IMR-90 (cell line): ENCODE measurements at regions not wholly inside any gene's neighbourhood (a gene's known extent, or its start where the extent isn't known, plus 50 kb on each side); places are given as distances from the start of the nearest gene placed in this dataset.

Experiments
- ATAC-seq: fragments of 200-7000 bp; cut with Tn5 transposase; 2 replicates; pipeline ENCODE4 v1.9.1; 2020; ENCODE audit warnings: low read depth, mild to moderate bottlenecking, moderate library complexity
- BruUV-seq: library from RNA; stranded (reverse); fragments of 400-500 nt; replicated peaks from 2 replicates; lab custom pipeline; 2021; lab: Mats Ljungman, UMichigan
- CTCF ChIA-PET: fragments of 300-600 bp; formaldehyde crosslinking; extraction: SDS; loops from one replicate; lab custom pipeline; 2021; ENCODE audit warnings: antibody characterized with exemption; lab: Yijun Ruan, JAX
- POLR2A ChIA-PET: fragments of 300-600 bp; sonication (Branson Sonifier 250); formaldehyde crosslinking; loops from one replicate; lab custom pipeline; 2022; ENCODE audit warnings: antibody characterized with exemption; ENCODE audit not compliant: unreplicated experiment; lab: Charles Lee
- DNase-seq: peaks from one replicate; pipeline ENCODE4 v3.0.0; 2013
- H2AFZ ChIP-seq: replicated peaks from 2 replicates; pipeline ENCODE3; 2013; ENCODE audit warnings: low read length, mild to moderate bottlenecking; ENCODE audit not compliant: poor library complexity
- H2AK5ac ChIP-seq: 2 replicates; pipeline ENCODE4 v1.6.1; 2013; ENCODE audit warnings: low read depth, low read length, inconsistent platforms
- H2AK9ac ChIP-seq: replicated peaks from 2 replicates; pipeline ENCODE3; 2013; ENCODE audit warnings: mild to moderate bottlenecking, low read depth, low read length, moderate library complexity; ENCODE audit not compliant: poor library complexity
- H2BK120ac ChIP-seq: 2 replicates; pipeline ENCODE4 v1.6.1; 2013; ENCODE audit warnings: low read depth, low read length, inconsistent platforms
- H2BK15ac ChIP-seq: 3 replicates; pipeline ENCODE4 v1.6.1; 2013; ENCODE audit warnings: low read depth, low read length, inconsistent platforms
- H2BK20ac ChIP-seq: 2 replicates; pipeline ENCODE4 v1.6.1; 2013; ENCODE audit warnings: low read depth, mild to moderate bottlenecking, inconsistent platforms, low read length, moderate library complexity
- H2BK5ac ChIP-seq: 2 replicates; pipeline ENCODE4 v1.6.1; 2013; ENCODE audit warnings: mild to moderate bottlenecking, low read depth, low read length, inconsistent platforms; ENCODE audit not compliant: poor library complexity, severe bottlenecking
- H3K14ac ChIP-seq: replicated peaks from 2 replicates; pipeline ENCODE4 v1.6.1; 2013; ENCODE audit warnings: low read depth, low read length, inconsistent platforms
- H3K18ac ChIP-seq: 2 replicates; pipeline ENCODE4 v1.6.1; 2013; ENCODE audit warnings: low read depth, low read length, control low read depth
- H3K23ac ChIP-seq: 2 replicates; pipeline ENCODE4 v1.6.1; 2013; ENCODE audit warnings: low read depth, low read length, inconsistent platforms
- H3K27ac ChIP-seq: 2 replicates; pipeline ENCODE4 v1.5.1; 2013; ENCODE audit warnings: mild to moderate bottlenecking, control low read depth, low read length; ENCODE audit not compliant: insufficient read depth
- H3K27me3 ChIP-seq: 2 replicates; pipeline ENCODE4 v1.6.1; 2013; ENCODE audit warnings: low read length; ENCODE audit not compliant: control insufficient read depth, insufficient read depth
- H3K36me3 ChIP-seq: 2 replicates; pipeline ENCODE4 v1.6.1; 2013; ENCODE audit warnings: low read length, mixed read lengths; ENCODE audit not compliant: control insufficient read depth, insufficient read depth
- H3K4ac ChIP-seq: 2 replicates; pipeline ENCODE4 v1.6.1; 2013; ENCODE audit warnings: low read depth, low read length, inconsistent platforms
- H3K4me1 ChIP-seq: 2 replicates; pipeline ENCODE4 v1.6.1; 2013; ENCODE audit warnings: low read length, mixed read lengths; ENCODE audit not compliant: control insufficient read depth, insufficient read depth
- H3K4me2 ChIP-seq: 2 replicates; pipeline ENCODE4 v1.6.1; 2013; ENCODE audit warnings: low read depth, mild to moderate bottlenecking, control low read depth, low read length, moderate library complexity
- H3K4me3 ChIP-seq: 2 replicates; pipeline ENCODE4 v1.5.1; 2013; ENCODE audit warnings: low read depth, mild to moderate bottlenecking, control low read depth, low read length, moderate library complexity; ENCODE audit not compliant: insufficient read depth
- H3K56ac ChIP-seq: 2 replicates; pipeline ENCODE4 v1.6.1; 2013; ENCODE audit warnings: low read length, inconsistent platforms; ENCODE audit not compliant: insufficient read depth; ENCODE audit errors: extremely low read depth
- H3K79me1 ChIP-seq, 2 experiments: 2 replicates each; pipeline ENCODE4 v1.6.1; 2013; ENCODE audit warnings: low read length in 2 of 2, inconsistent platforms in 1 of 2, low read depth in 1 of 2
- H3K9ac ChIP-seq: 2 replicates; pipeline ENCODE4 v1.6.1; 2013; ENCODE audit warnings: low read depth, low read length, control low read depth
- H3K9me1 ChIP-seq: 2 replicates; pipeline ENCODE4 v1.6.1; 2013; ENCODE audit warnings: low read length, inconsistent platforms; ENCODE audit not compliant: insufficient read depth
- H3K9me3 ChIP-seq: 2 replicates; pipeline ENCODE4 v1.6.1; 2013; ENCODE audit warnings: low read length; ENCODE audit not compliant: control insufficient read depth, insufficient read depth
- H4K20me1 ChIP-seq: 2 replicates; pipeline ENCODE4 v1.6.1; 2013; ENCODE audit warnings: low read length, inconsistent platforms; ENCODE audit not compliant: insufficient read depth
- H4K5ac ChIP-seq: 2 replicates; pipeline ENCODE4 v1.6.1; 2013; ENCODE audit warnings: mild to moderate bottlenecking, low read depth, low read length, control low read depth
- H4K8ac ChIP-seq, 2 experiments: 2 replicates each; pipeline ENCODE4 v1.6.1; 2013; ENCODE audit warnings: low read depth in 2 of 2, low read length in 2 of 2, control low read depth in 1 of 2, inconsistent platforms in 1 of 2
- H4K91ac ChIP-seq: 2 replicates; pipeline ENCODE4 v1.6.1; 2013; ENCODE audit warnings: low read depth, low read length, inconsistent platforms; ENCODE audit not compliant: insufficient read depth
- BHLHE40 ChIP-seq: fragments of 150-350 bp; IDR thresholded peaks from 2 replicates; pipeline ENCODE4 v1.6.1; 2016; ENCODE audit warnings: mild to moderate bottlenecking, low read depth, low read length
- CEBPB ChIP-seq: IDR thresholded peaks from 2 replicates; pipeline ENCODE4 v1.6.1; 2012; ENCODE audit warnings: low read depth, low read length, improper control_type of control experiment
- CTCF ChIP-seq: conservative IDR thresholded peaks from 2 replicates; pipeline ENCODE4 v1.5.1; 2012; ENCODE audit warnings: mild to moderate bottlenecking, low read depth, low read length, improper control_type of control experiment
- MAFK ChIP-seq: IDR thresholded peaks from 2 replicates; pipeline ENCODE4 v1.6.1; 2012; ENCODE audit warnings: low read depth, low read length, improper control_type of control experiment
- MAZ ChIP-seq: IDR thresholded peaks from 2 replicates; pipeline ENCODE4 v1.6.1; 2012; ENCODE audit warnings: low read depth, mild to moderate bottlenecking, low read length, improper control_type of control experiment, moderate library complexity, borderline replicate concordance
- NFE2L2 ChIP-seq: fragments of 150-350 bp; IDR thresholded peaks from 2 replicates; pipeline ENCODE4 v1.6.1; 2016; ENCODE audit warnings: low read depth, mild to moderate bottlenecking, low read length
- RCOR1 ChIP-seq: IDR thresholded peaks from 2 replicates; pipeline ENCODE4 v1.6.1; 2012; ENCODE audit warnings: mild to moderate bottlenecking, low read length, improper control_type of control experiment; ENCODE audit not compliant: insufficient replicate concordance
- RFX5 ChIP-seq: IDR thresholded peaks from 2 replicates; pipeline ENCODE4 v1.8.0; 2012; ENCODE audit warnings: low read depth, mild to moderate bottlenecking, low read length, moderate library complexity
- SMC3 ChIP-seq: fragments of 150-350 bp; IDR thresholded peaks from 2 replicates; pipeline ENCODE4 v1.6.1; 2016; ENCODE audit warnings: low read depth, mild to moderate bottlenecking, antibody characterized with exemption, low read length, moderate library complexity
- WGBS, 2 experiments: methylation state at CpG; one replicate each; pipeline versions ENCODE4 v1.1.5 to v1.1.7; 2013; ENCODE audit warnings: missing lambda C conversion rate in 2 of 2; ENCODE audit not compliant: insufficient read length in 1 of 2; ENCODE audit errors: extremely low coverage in 2 of 2; 5-methylcytosine and 5-hydroxymethylcytosine counted together
- dilution Hi-C: fragments of 300-500 bp; cut with HindIII; formaldehyde crosslinking; loops from one replicate; pipeline ENCODE4 v1.14.3; 2018; ENCODE audit warnings: low sequenced_read_pairs; ENCODE audit not compliant: unreplicated experiment
- in situ Hi-C: fragments of 300-500 bp; cut with MboI; formaldehyde crosslinking; loops from 3 replicates; pipeline ENCODE4 v1.14.3; 2019; ENCODE audit warnings: low sequenced_read_pairs, inconsistent platforms, mixed read lengths
- intact Hi-C: fragments of 100-400 bp; cut with micrococcal nuclease; formaldehyde crosslinking; loops from 2 replicates; pipeline ENCODE4 v1.10.0; 2022

- dilution Hi-C loops (no loop called here), in situ Hi-C loops (no loop called here), intact Hi-C loops (no loop called here)
- no peaks in the 10 kb centered on the region for H3K9me1 ChIP-seq
- TF ChIP-seq RFX5 (no peak), BHLHE40 (no peak), NFE2L2 (no peak), RCOR1 (no peak), SMC3 (no peak), CTCF (no peak), CEBPB (no peak), MAZ (no peak), MAFK (no peak)
- BruUV-seq, result no TSS peak
- no peak overlapping the region for H4K5ac ChIP-seq
- no peak for ATAC-seq
- no peak overlapping the region for H2BK120ac ChIP-seq
- no peak overlapping the region for H2BK15ac ChIP-seq
- no peak overlapping the region for H3K4me3 ChIP-seq
- no peak overlapping the region for H2BK20ac ChIP-seq
- H3K4me2 ChIP-seq, result no peak overlapping the region
- H2AFZ ChIP-seq, result no peak overlapping the region
- no peak overlapping the region for H2AK5ac ChIP-seq
- H3K79me1 ChIP-seq, result no peaks in the 10 kb centered on the region
- H3K14ac ChIP-seq, result no peak overlapping the region
- H4K91ac ChIP-seq, result no peak overlapping the region
- no peak overlapping the region for H2AK9ac ChIP-seq
- no peak overlapping the region for H3K18ac ChIP-seq
- H3K27me3 ChIP-seq, result no peaks in the 10 kb centered on the region
- no peak for DNase-seq
- H3K27ac ChIP-seq, result no peak overlapping the region
- H3K36me3 ChIP-seq, result no peaks in the 10 kb centered on the region
- no peak overlapping the region for H3K9ac ChIP-seq
- POLR2A ChIA-PET, result no interaction called here
- CTCF ChIA-PET, result no interaction called here
- no peak overlapping the region for H3K4ac ChIP-seq
- no peak overlapping the region for H4K8ac ChIP-seq
- H3K4me1 ChIP-seq, result no peaks in the 10 kb centered on the region
- WGBS, 2 experiments, result no CpG with 5 or more reads among the region's 1 CpG
- H3K9me3 ChIP-seq, result peaks cover 14% of the 10 kb centered on the region
- no peaks in the 10 kb centered on the region for H4K20me1 ChIP-seq
- H3K56ac ChIP-seq, result no peak overlapping the region
- no peak overlapping the region for H2BK5ac ChIP-seq
- no peak overlapping the region for H3K23ac ChIP-seq
Observed at GRCh38 chr18:37871561-37871960, 306.0 kb upstream of the CELF4 start.
